IMR-90 (cell line): ENCODE measurements at regions not wholly inside any gene's neighbourhood (a gene's known extent, or its start where the extent isn't known, plus 50 kb on each side); places are given as distances from the start of the nearest gene placed in this dataset.

Source experiments
- ATAC-seq: fragments of 200-7000 bp; cut with Tn5 transposase; 2 replicates; pipeline ENCODE4 v1.9.1; 2020; ENCODE audit warnings: low read depth, mild to moderate bottlenecking, moderate library complexity
- BruUV-seq: library from RNA; stranded (reverse); fragments of 400-500 nt; replicated peaks from 2 replicates; lab custom pipeline; 2021; lab: Mats Ljungman, UMichigan
- CTCF ChIA-PET: fragments of 300-600 bp; formaldehyde crosslinking; extraction: SDS; loops from one replicate; lab custom pipeline; 2021; ENCODE audit warnings: antibody characterized with exemption; lab: Yijun Ruan, JAX
- POLR2A ChIA-PET: fragments of 300-600 bp; sonication (Branson Sonifier 250); formaldehyde crosslinking; loops from one replicate; lab custom pipeline; 2022; ENCODE audit warnings: antibody characterized with exemption; ENCODE audit not compliant: unreplicated experiment; lab: Charles Lee
- DNase-seq: peaks from one replicate; pipeline ENCODE4 v3.0.0; 2013
- H2AFZ ChIP-seq: replicated peaks from 2 replicates; pipeline ENCODE3; 2013; ENCODE audit warnings: low read length, mild to moderate bottlenecking; ENCODE audit not compliant: poor library complexity
- H2AK5ac ChIP-seq: 2 replicates; pipeline ENCODE4 v1.6.1; 2013; ENCODE audit warnings: low read depth, low read length, inconsistent platforms
- H2AK9ac ChIP-seq: replicated peaks from 2 replicates; pipeline ENCODE3; 2013; ENCODE audit warnings: mild to moderate bottlenecking, low read depth, low read length, moderate library complexity; ENCODE audit not compliant: poor library complexity
- H2BK120ac ChIP-seq: 2 replicates; pipeline ENCODE4 v1.6.1; 2013; ENCODE audit warnings: low read depth, low read length, inconsistent platforms
- H2BK15ac ChIP-seq: 3 replicates; pipeline ENCODE4 v1.6.1; 2013; ENCODE audit warnings: low read depth, low read length, inconsistent platforms
- H2BK20ac ChIP-seq: 2 replicates; pipeline ENCODE4 v1.6.1; 2013; ENCODE audit warnings: low read depth, mild to moderate bottlenecking, inconsistent platforms, low read length, moderate library complexity
- H2BK5ac ChIP-seq: 2 replicates; pipeline ENCODE4 v1.6.1; 2013; ENCODE audit warnings: mild to moderate bottlenecking, low read depth, low read length, inconsistent platforms; ENCODE audit not compliant: poor library complexity, severe bottlenecking
- H3K14ac ChIP-seq: replicated peaks from 2 replicates; pipeline ENCODE4 v1.6.1; 2013; ENCODE audit warnings: low read depth, low read length, inconsistent platforms
- H3K18ac ChIP-seq: 2 replicates; pipeline ENCODE4 v1.6.1; 2013; ENCODE audit warnings: low read depth, low read length, control low read depth
- H3K23ac ChIP-seq: 2 replicates; pipeline ENCODE4 v1.6.1; 2013; ENCODE audit warnings: low read depth, low read length, inconsistent platforms
- H3K27ac ChIP-seq: 2 replicates; pipeline ENCODE4 v1.5.1; 2013; ENCODE audit warnings: mild to moderate bottlenecking, control low read depth, low read length; ENCODE audit not compliant: insufficient read depth
- H3K27me3 ChIP-seq: 2 replicates; pipeline ENCODE4 v1.6.1; 2013; ENCODE audit warnings: low read length; ENCODE audit not compliant: control insufficient read depth, insufficient read depth
- H3K36me3 ChIP-seq: 2 replicates; pipeline ENCODE4 v1.6.1; 2013; ENCODE audit warnings: low read length, mixed read lengths; ENCODE audit not compliant: control insufficient read depth, insufficient read depth
- H3K4ac ChIP-seq: 2 replicates; pipeline ENCODE4 v1.6.1; 2013; ENCODE audit warnings: low read depth, low read length, inconsistent platforms
- H3K4me1 ChIP-seq: 2 replicates; pipeline ENCODE4 v1.6.1; 2013; ENCODE audit warnings: low read length, mixed read lengths; ENCODE audit not compliant: control insufficient read depth, insufficient read depth
- H3K4me2 ChIP-seq: 2 replicates; pipeline ENCODE4 v1.6.1; 2013; ENCODE audit warnings: low read depth, mild to moderate bottlenecking, control low read depth, low read length, moderate library complexity
- H3K4me3 ChIP-seq: 2 replicates; pipeline ENCODE4 v1.5.1; 2013; ENCODE audit warnings: low read depth, mild to moderate bottlenecking, control low read depth, low read length, moderate library complexity; ENCODE audit not compliant: insufficient read depth
- H3K56ac ChIP-seq: 2 replicates; pipeline ENCODE4 v1.6.1; 2013; ENCODE audit warnings: low read length, inconsistent platforms; ENCODE audit not compliant: insufficient read depth; ENCODE audit errors: extremely low read depth
- H3K79me1 ChIP-seq, 2 experiments: 2 replicates each; pipeline ENCODE4 v1.6.1; 2013; ENCODE audit warnings: low read length in 2 of 2, inconsistent platforms in 1 of 2, low read depth in 1 of 2
- H3K9ac ChIP-seq: 2 replicates; pipeline ENCODE4 v1.6.1; 2013; ENCODE audit warnings: low read depth, low read length, control low read depth
- H3K9me1 ChIP-seq: 2 replicates; pipeline ENCODE4 v1.6.1; 2013; ENCODE audit warnings: low read length, inconsistent platforms; ENCODE audit not compliant: insufficient read depth
- H3K9me3 ChIP-seq: 2 replicates; pipeline ENCODE4 v1.6.1; 2013; ENCODE audit warnings: low read length; ENCODE audit not compliant: control insufficient read depth, insufficient read depth
- H4K20me1 ChIP-seq: 2 replicates; pipeline ENCODE4 v1.6.1; 2013; ENCODE audit warnings: low read length, inconsistent platforms; ENCODE audit not compliant: insufficient read depth
- H4K5ac ChIP-seq: 2 replicates; pipeline ENCODE4 v1.6.1; 2013; ENCODE audit warnings: mild to moderate bottlenecking, low read depth, low read length, control low read depth
- H4K8ac ChIP-seq, 2 experiments: 2 replicates each; pipeline ENCODE4 v1.6.1; 2013; ENCODE audit warnings: low read depth in 2 of 2, low read length in 2 of 2, control low read depth in 1 of 2, inconsistent platforms in 1 of 2
- H4K91ac ChIP-seq: 2 replicates; pipeline ENCODE4 v1.6.1; 2013; ENCODE audit warnings: low read depth, low read length, inconsistent platforms; ENCODE audit not compliant: insufficient read depth
- BHLHE40 ChIP-seq: fragments of 150-350 bp; IDR thresholded peaks from 2 replicates; pipeline ENCODE4 v1.6.1; 2016; ENCODE audit warnings: mild to moderate bottlenecking, low read depth, low read length
- CEBPB ChIP-seq: IDR thresholded peaks from 2 replicates; pipeline ENCODE4 v1.6.1; 2012; ENCODE audit warnings: low read depth, low read length, improper control_type of control experiment
- CHD1 ChIP-seq: IDR thresholded peaks from 2 replicates; pipeline ENCODE4 v1.6.1; 2012; ENCODE audit warnings: low read depth, low read length, improper control_type of control experiment
- CTCF ChIP-seq: conservative IDR thresholded peaks from 2 replicates; pipeline ENCODE4 v1.5.1; 2012; ENCODE audit warnings: mild to moderate bottlenecking, low read depth, low read length, improper control_type of control experiment
- ELK1 ChIP-seq: fragments of 150-350 bp; IDR thresholded peaks from 2 replicates; pipeline ENCODE4 v1.6.1; 2016; ENCODE audit warnings: low read depth, mild to moderate bottlenecking, low read length, moderate library complexity, borderline replicate concordance
- FOS ChIP-seq: fragments of 150-350 bp; IDR thresholded peaks from 2 replicates; pipeline ENCODE4 v1.6.1; 2016; ENCODE audit warnings: low read depth, low read length
- MAFK ChIP-seq: IDR thresholded peaks from 2 replicates; pipeline ENCODE4 v1.6.1; 2012; ENCODE audit warnings: low read depth, low read length, improper control_type of control experiment
- MAZ ChIP-seq: IDR thresholded peaks from 2 replicates; pipeline ENCODE4 v1.6.1; 2012; ENCODE audit warnings: low read depth, mild to moderate bottlenecking, low read length, improper control_type of control experiment, moderate library complexity, borderline replicate concordance
- MXI1 ChIP-seq: IDR thresholded peaks from 2 replicates; pipeline ENCODE4 v1.6.1; 2012; ENCODE audit warnings: low read depth, mild to moderate bottlenecking, low read length, moderate library complexity, borderline replicate concordance
- POLR2A ChIP-seq: IDR thresholded peaks from 2 replicates; pipeline ENCODE4 v1.6.1; 2012; ENCODE audit warnings: mild to moderate bottlenecking, low read depth, low read length
- RAD21 ChIP-seq: IDR thresholded peaks from 2 replicates; pipeline ENCODE4 v1.6.1; 2012; ENCODE audit warnings: low read length, improper control_type of control experiment
- RCOR1 ChIP-seq: IDR thresholded peaks from 2 replicates; pipeline ENCODE4 v1.6.1; 2012; ENCODE audit warnings: mild to moderate bottlenecking, low read length, improper control_type of control experiment; ENCODE audit not compliant: insufficient replicate concordance
- RFX5 ChIP-seq: IDR thresholded peaks from 2 replicates; pipeline ENCODE4 v1.8.0; 2012; ENCODE audit warnings: low read depth, mild to moderate bottlenecking, low read length, moderate library complexity
- SMC3 ChIP-seq: fragments of 150-350 bp; IDR thresholded peaks from 2 replicates; pipeline ENCODE4 v1.6.1; 2016; ENCODE audit warnings: low read depth, mild to moderate bottlenecking, antibody characterized with exemption, low read length, moderate library complexity
- USF2 ChIP-seq: fragments of 150-350 bp; IDR thresholded peaks from 2 replicates; pipeline ENCODE4 v1.6.1; 2017; ENCODE audit warnings: mild to moderate bottlenecking, antibody characterized with exemption, low read length, low read depth
- WGBS, 2 experiments: methylation state at CpG; one replicate each; pipeline versions ENCODE4 v1.1.5 to v1.1.7; 2013; ENCODE audit warnings: missing lambda C conversion rate in 2 of 2; ENCODE audit not compliant: insufficient read length in 1 of 2; ENCODE audit errors: extremely low coverage in 2 of 2; 5-methylcytosine and 5-hydroxymethylcytosine counted together
- dilution Hi-C: fragments of 300-500 bp; cut with HindIII; formaldehyde crosslinking; loops from one replicate; pipeline ENCODE4 v1.14.3; 2018; ENCODE audit warnings: low sequenced_read_pairs; ENCODE audit not compliant: unreplicated experiment
- in situ Hi-C: fragments of 300-500 bp; cut with MboI; formaldehyde crosslinking; loops from 3 replicates; pipeline ENCODE4 v1.14.3; 2019; ENCODE audit warnings: low sequenced_read_pairs, inconsistent platforms, mixed read lengths
- intact Hi-C: fragments of 100-400 bp; cut with micrococcal nuclease; formaldehyde crosslinking; loops from 2 replicates; pipeline ENCODE4 v1.10.0; 2022

- ChIA-PET POLR2A (no interaction called here), CTCF (no interaction called here)
- Histone ChIP-seq H3K18ac (no peak overlapping the region), H3K9ac (no peak overlapping the region), H3K4ac (no peak overlapping the region), H2BK20ac (no peak overlapping the region), H3K27ac (no peak overlapping the region), H3K27me3 (no peaks in the 10 kb centered on the region), H2AK5ac (no peak overlapping the region), H2BK120ac (no peak overlapping the region), H3K79me1 (no peaks in the 10 kb centered on the region), H3K36me3 (no peaks in the 10 kb centered on the region), H3K56ac (no peak overlapping the region), H4K91ac (no peak overlapping the region), H2BK15ac (no peak overlapping the region), H3K9me3 (peaks cover 43% of the 10 kb centered on the region), H4K5ac (no peak overlapping the region), H2BK5ac (no peak overlapping the region), H3K14ac (no peak overlapping the region), H3K4me2 (no peak overlapping the region), H2AFZ (no peak overlapping the region), H4K20me1 (no peaks in the 10 kb centered on the region), H4K8ac (no peak overlapping the region), H3K4me1 (no peaks in the 10 kb centered on the region), H2AK9ac (no peak overlapping the region), H3K23ac (no peak overlapping the region), H3K9me1 (no peaks in the 10 kb centered on the region), H3K4me3 (no peak overlapping the region)
- in situ Hi-C loops (no loop called here), intact Hi-C loops (no loop called here), dilution Hi-C loops (no loop called here)
- 63% methylated on average over 10 of the region's 14 CpGs; no CpG with 5 or more reads in 1 of the 2 experiments for WGBS, 2 experiments
- DNase-seq (no peak), ATAC-seq (no peak)
- no peak for TF ChIP-seq CEBPB
- TF ChIP-seq FOS: no peak
- no peak for TF ChIP-seq MXI1
- TF ChIP-seq BHLHE40: no peak
- TF ChIP-seq RFX5: no peak
- TF ChIP-seq USF2: no peak
- no peak for TF ChIP-seq RCOR1
- TF ChIP-seq SMC3: no peak
- no peak for TF ChIP-seq MAFK
- TF ChIP-seq POLR2A: no peak
- no peak for TF ChIP-seq MAZ
- TF ChIP-seq RAD21: no peak
- no peak for TF ChIP-seq CHD1
- TF ChIP-seq ELK1: no peak
- TF ChIP-seq CTCF: no peak
- no TSS peak for BruUV-seq
Measured at GRCh38 chr10:128723631-128724205, 597.5 kb upstream of the MKI67 start.
